ENCODE measurements at regions not wholly inside any gene's neighbourhood (a gene's known extent, or its start where the extent isn't known, plus 50 kb on each side); places are given as distances from the start of the nearest gene placed in this dataset.

DNA sequence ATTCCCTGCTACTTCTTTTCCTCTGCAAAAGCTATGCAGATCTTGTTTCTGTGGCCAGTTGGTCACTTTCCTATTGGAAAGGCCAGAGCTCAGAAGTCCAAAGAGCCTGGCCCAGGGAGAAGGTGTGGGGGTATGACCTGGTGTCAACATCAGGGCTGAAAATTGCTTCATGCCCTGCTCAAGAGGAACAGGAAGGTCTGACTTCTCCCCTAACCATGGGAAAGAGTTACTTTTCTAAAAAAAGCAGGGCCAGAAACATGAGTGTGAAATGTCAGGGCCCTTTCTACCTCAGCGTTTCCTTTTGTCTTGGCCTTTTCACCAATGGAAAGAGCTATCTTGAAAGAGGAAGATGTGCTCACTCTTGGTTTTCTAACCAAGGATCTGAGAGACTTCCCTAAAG is 117.4 kb downstream of the MAFB start:
- Mint-ChIP-seq H3K27me3 (peaks cover 4% of the 10 kb centered on the region), H3K27ac (no peak overlapping the region), H3K4me1 (ENCODE audit: low read depth) (no peaks in the 10 kb centered on the region), H3K9me3 (peaks cover 2% of the 10 kb centered on the region), H3K36me3 (ENCODE audit: low read depth) (no peaks in the 10 kb centered on the region), H3K4me3 (no peak overlapping the region)
- Histone ChIP-seq H3K9me3 (ENCODE audit: control insufficient read depth in 1 of 2, insufficient read depth in 1 of 2, low read length in 2 of 2) (no peaks in the 10 kb centered on the region), H3K4me1 (ENCODE audit: insufficient read depth, low read length) (no peaks in the 10 kb centered on the region), H3K27me3 (ENCODE audit: control insufficient read depth in 1 of 2, insufficient read depth in 2 of 2, low read length in 2 of 2) (no peaks in the 10 kb centered on the region), H3K4me3 (ENCODE audit: low read length) (no peak overlapping the region), H3K27ac (ENCODE audit: low read depth in 1 of 2, low read length in 2 of 2) (no peak overlapping the region), H3K36me3 (ENCODE audit: insufficient read depth, low read length) (no peaks in the 10 kb centered on the region)
- DNase-seq (peak in 3 of 14 experiments; percentile 13 to 27 (median 22)), ATAC-seq (ENCODE audit: poor library complexity) (no peak)
- intact Hi-C loops (cut with DNase I, micrococcal nuclease) = no loop called here
- ChIA-PET POLR2A (no interaction called here), CTCF (no interaction called here)
- TF ChIP-seq, protein P1, sequence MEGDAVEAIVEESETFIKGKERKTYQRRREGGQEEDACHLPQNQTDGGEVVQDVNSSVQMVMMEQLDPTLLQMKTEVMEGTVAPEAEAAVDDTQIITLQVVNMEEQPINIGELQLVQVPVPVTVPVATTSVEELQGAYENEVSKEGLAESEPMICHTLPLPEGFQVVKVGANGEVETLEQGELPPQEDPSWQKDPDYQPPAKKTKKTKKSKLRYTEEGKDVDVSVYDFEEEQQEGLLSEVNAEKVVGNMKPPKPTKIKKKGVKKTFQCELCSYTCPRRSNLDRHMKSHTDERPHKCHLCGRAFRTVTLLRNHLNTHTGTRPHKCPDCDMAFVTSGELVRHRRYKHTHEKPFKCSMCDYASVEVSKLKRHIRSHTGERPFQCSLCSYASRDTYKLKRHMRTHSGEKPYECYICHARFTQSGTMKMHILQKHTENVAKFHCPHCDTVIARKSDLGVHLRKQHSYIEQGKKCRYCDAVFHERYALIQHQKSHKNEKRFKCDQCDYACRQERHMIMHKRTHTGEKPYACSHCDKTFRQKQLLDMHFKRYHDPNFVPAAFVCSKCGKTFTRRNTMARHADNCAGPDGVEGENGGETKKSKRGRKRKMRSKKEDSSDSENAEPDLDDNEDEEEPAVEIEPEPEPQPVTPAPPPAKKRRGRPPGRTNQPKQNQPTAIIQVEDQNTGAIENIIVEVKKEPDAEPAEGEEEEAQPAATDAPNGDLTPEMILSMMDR (IDR thresholded peaks at IDR 0.05) = no peak

DNA sequence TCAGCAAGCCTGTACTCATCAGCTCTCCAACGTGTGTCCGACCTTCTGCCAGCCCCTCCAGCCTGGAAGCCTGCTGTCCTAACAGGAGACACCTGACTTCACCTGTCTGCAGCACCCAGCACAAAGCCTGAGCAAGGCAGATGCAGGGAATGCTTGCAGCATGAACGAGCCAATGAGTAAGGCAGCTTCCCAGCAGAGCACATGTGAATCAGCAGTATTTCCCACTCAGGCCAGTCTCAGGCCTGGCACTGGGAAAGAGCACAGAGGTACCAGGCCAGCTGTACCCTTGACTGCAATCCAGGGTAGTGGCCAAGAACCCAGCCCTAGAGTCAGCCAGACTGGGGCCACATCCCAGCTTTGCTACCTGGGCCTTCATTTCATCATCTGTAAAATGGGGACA is 120.8 kb downstream of the MAFB start:
- Histone ChIP-seq H3K27ac (ENCODE audit: low read depth in 1 of 2, low read length in 2 of 2) (no peak overlapping the region), H3K4me1 (ENCODE audit: insufficient read depth, low read length) (no peaks in the 10 kb centered on the region), H3K4me3 (ENCODE audit: low read length) (no peak overlapping the region), H3K27me3 (ENCODE audit: control insufficient read depth in 1 of 2, insufficient read depth in 2 of 2, low read length in 2 of 2) (no peaks in the 10 kb centered on the region), H3K36me3 (ENCODE audit: insufficient read depth, low read length) (no peaks in the 10 kb centered on the region), H3K9me3 (ENCODE audit: control insufficient read depth in 1 of 2, insufficient read depth in 1 of 2, low read length in 2 of 2) (no peaks in the 10 kb centered on the region)
- H3K27me3 Mint-ChIP-seq = peaks cover 18% of the 10 kb centered on the region
- H3K36me3 Mint-ChIP-seq (ENCODE audit: low read depth) = no peaks in the 10 kb centered on the region
- no peak for DNase-seq
- H3K4me3 Mint-ChIP-seq = no peak overlapping the region
- H3K9me3 Mint-ChIP-seq = peaks cover 2% of the 10 kb centered on the region
- no peak overlapping the region for H3K27ac Mint-ChIP-seq
- TF ChIP-seq, protein P1 (IDR thresholded peaks at IDR 0.05) = no peak
- no peaks in the 10 kb centered on the region for H3K4me1 Mint-ChIP-seq (ENCODE audit: low read depth)
- no peak for ATAC-seq (ENCODE audit: poor library complexity)
- CTCF ChIA-PET = no interaction called here
- intact Hi-C loops (cut with DNase I, micrococcal nuclease) = no loop called here
- POLR2A ChIA-PET = no interaction called here

DNA sequence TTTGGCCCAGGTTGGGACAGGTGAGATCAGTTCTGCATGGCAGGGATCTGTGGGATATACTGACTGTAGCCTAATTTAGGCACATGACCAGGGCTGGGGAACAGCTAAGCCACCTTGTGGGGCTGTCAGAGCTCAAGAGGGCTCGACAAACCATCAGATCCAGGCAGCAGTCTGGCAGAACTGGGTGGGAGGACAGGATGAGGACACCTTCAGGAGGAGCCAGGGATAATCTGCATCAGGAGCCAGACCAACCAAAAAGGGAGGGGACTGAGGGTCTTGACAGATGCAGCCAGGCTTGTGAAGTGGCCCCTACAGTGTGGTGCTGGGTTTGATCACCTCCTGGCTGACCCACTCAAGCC is 123.4 kb downstream of the MAFB start:
- Histone ChIP-seq H3K36me3 (ENCODE audit: insufficient read depth, low read length) (no peaks in the 10 kb centered on the region), H3K4me3 (ENCODE audit: low read length) (no peak overlapping the region), H3K27ac (ENCODE audit: low read depth in 1 of 2, low read length in 2 of 2) (no peak overlapping the region), H3K4me1 (ENCODE audit: insufficient read depth, low read length) (no peaks in the 10 kb centered on the region), H3K9me3 (ENCODE audit: control insufficient read depth in 1 of 2, insufficient read depth in 1 of 2, low read length in 2 of 2) (no peaks in the 10 kb centered on the region), H3K27me3 (ENCODE audit: control insufficient read depth in 1 of 2, insufficient read depth in 2 of 2, low read length in 2 of 2) (no peaks in the 10 kb centered on the region)
- peaks cover 24% of the 10 kb centered on the region for H3K27me3 Mint-ChIP-seq
- ChIA-PET POLR2A (no interaction called here), CTCF (no interaction called here)
- H3K9me3 Mint-ChIP-seq = peaks cover 2% of the 10 kb centered on the region
- intact Hi-C loops (cut with DNase I, micrococcal nuclease) = no loop called here
- no peak for DNase-seq
- ATAC-seq (ENCODE audit: poor library complexity) = no peak
- no peak overlapping the region for H3K4me3 Mint-ChIP-seq
- no peaks in the 10 kb centered on the region for H3K36me3 Mint-ChIP-seq (ENCODE audit: low read depth)
- no peak overlapping the region for H3K27ac Mint-ChIP-seq
- H3K4me1 Mint-ChIP-seq (ENCODE audit: low read depth) = no peaks in the 10 kb centered on the region
- TF ChIP-seq, protein P1 (IDR thresholded peaks at IDR 0.05) = no peak
